Parathyroid adenoma (tissue), 2 donors: ENCODE measurements at regions not wholly inside any gene's neighbourhood (a gene's known extent, or its start where the extent isn't known, plus 50 kb on each side); places are given as distances from the start of the nearest gene placed in this dataset.

Experiments used
- H2AFZ ChIP-seq: fragments of 300-600 bp; sonication (generic); one replicate; pipeline ENCODE4 v1.7.0; 2017; ENCODE audit warnings: antibody characterized with exemption, mild to moderate bottlenecking
- H3K27ac ChIP-seq: fragments of 300-600 bp; sonication (generic); one replicate; pipeline ENCODE4 v1.7.0; 2017
- H3K27me3 ChIP-seq: fragments of 300-600 bp; sonication (generic); one replicate; pipeline ENCODE4 v1.7.0; 2017; ENCODE audit warnings: low read length; ENCODE audit not compliant: control insufficient read depth, insufficient read depth
- H3K36me3 ChIP-seq: fragments of 300-600 bp; sonication (generic); one replicate; pipeline ENCODE4 v1.7.0; 2017; ENCODE audit warnings: low read length; ENCODE audit not compliant: control insufficient read depth, insufficient read depth
- H3K4me1 ChIP-seq: fragments of 300-600 bp; sonication (generic); one replicate; pipeline ENCODE4 v1.7.0; 2017; ENCODE audit warnings: control low read depth
- H3K4me2 ChIP-seq: fragments of 300-600 bp; sonication (generic); one replicate; pipeline ENCODE4 v1.7.0; 2017; ENCODE audit warnings: low read length
- H3K4me3 ChIP-seq: fragments of 300-600 bp; sonication (generic); one replicate; pipeline ENCODE4 v1.7.0; 2017; ENCODE audit warnings: low read depth, low read length
- H3K79me2 ChIP-seq: fragments of 300-600 bp; sonication (generic); one replicate; pipeline ENCODE4 v1.7.0; 2017; ENCODE audit warnings: control low read depth
- H3K9ac ChIP-seq: fragments of 300-600 bp; sonication (generic); one replicate; pipeline ENCODE4 v1.7.0; 2017; ENCODE audit warnings: mild to moderate bottlenecking
- H3K9me3 ChIP-seq: fragments of 300-600 bp; sonication (generic); one replicate; pipeline ENCODE4 v1.7.0; 2017; ENCODE audit warnings: low read length; ENCODE audit not compliant: control insufficient read depth
- CTCF ChIP-seq: fragments of 300-600 bp; sonication (generic); IDR thresholded peaks from one replicate; pipeline ENCODE4 v1.7.0; 2017; ENCODE audit warnings: antibody characterized with exemption, mild to moderate bottlenecking
- donor health status: primary hyperparathyroidism.

GRCh38 chr16:59126486-59126885 lies 392.4 kb upstream of the GOT2 start:
- no peak for TF ChIP-seq CTCF
- no peaks in the 10 kb centered on the region for H3K27me3 ChIP-seq

GRCh38 chr16:59124056-59124455 lies 389.9 kb upstream of the GOT2 start:
- no peaks in the 10 kb centered on the region for H3K4me1 ChIP-seq
- no peaks in the 10 kb centered on the region for H3K9me3 ChIP-seq
- H3K9ac ChIP-seq, result no peak overlapping the region
- no peaks in the 10 kb centered on the region for H3K36me3 ChIP-seq
- no peak for TF ChIP-seq CTCF
- no peak overlapping the region for H2AFZ ChIP-seq
- no peaks in the 10 kb centered on the region for H3K79me2 ChIP-seq
- H3K4me3 ChIP-seq, result no peak overlapping the region
- no peak overlapping the region for H3K4me2 ChIP-seq
- H3K27ac ChIP-seq, result no peak overlapping the region
- no peaks in the 10 kb centered on the region for H3K27me3 ChIP-seq

More at GRCh38 chr16:59126486-59126885, 392.4 kb upstream of the GOT2 start:
- Histone ChIP-seq H3K9me3 (peaks cover 2% of the 10 kb centered on the region), H3K9ac (no peak overlapping the region), H3K4me2 (no peak overlapping the region), H3K79me2 (no peaks in the 10 kb centered on the region), H3K4me1 (no peaks in the 10 kb centered on the region), H3K27ac (no peak overlapping the region), H2AFZ (no peak overlapping the region), H3K36me3 (no peaks in the 10 kb centered on the region), H3K4me3 (no peak overlapping the region)

GRCh38 chr16:59123479-59123878 lies 389.4 kb upstream of the GOT2 start:
- Histone ChIP-seq H3K4me3 (no peak overlapping the region), H3K27ac (no peak overlapping the region), H2AFZ (no peak overlapping the region), H3K4me1 (no peaks in the 10 kb centered on the region), H3K9ac (no peak overlapping the region), H3K4me2 (no peak overlapping the region), H3K27me3 (no peaks in the 10 kb centered on the region), H3K79me2 (no peaks in the 10 kb centered on the region), H3K36me3 (no peaks in the 10 kb centered on the region), H3K9me3 (no peaks in the 10 kb centered on the region)
- no peak for TF ChIP-seq CTCF

GRCh38 chr16:59122262-59122537 lies 388.1 kb upstream of the GOT2 start:
- Histone ChIP-seq H2AFZ (no peak overlapping the region), H3K9ac (no peak overlapping the region), H3K27me3 (no peaks in the 10 kb centered on the region), H3K27ac (no peak overlapping the region), H3K79me2 (no peaks in the 10 kb centered on the region), H3K4me2 (no peak overlapping the region), H3K9me3 (no peaks in the 10 kb centered on the region), H3K36me3 (no peaks in the 10 kb centered on the region), H3K4me3 (no peak overlapping the region), H3K4me1 (no peaks in the 10 kb centered on the region)
- TF ChIP-seq CTCF, result no peak

- Histone ChIP-seq H3K27me3 (no peaks in the 10 kb centered on the region), H3K4me1 (no peaks in the 10 kb centered on the region), H3K4me3 (no peak overlapping the region), H3K79me2 (no peaks in the 10 kb centered on the region), H3K4me2 (no peak overlapping the region), H3K36me3 (no peaks in the 10 kb centered on the region), H3K9ac (no peak overlapping the region), H3K27ac (no peak overlapping the region), H3K9me3 (no peaks in the 10 kb centered on the region), H2AFZ (no peak overlapping the region)
- no peak for TF ChIP-seq CTCF
Observed at GRCh38 chr16:59121411-59122261, 387.5 kb upstream of the GOT2 start.
